GM12878 (cell line): ENCODE measurements at regions not wholly inside any gene's neighbourhood (a gene's known extent, or its start where the extent isn't known, plus 50 kb on each side); places are given as distances from the start of the nearest gene placed in this dataset.

Experiments used
- ATAC-seq: fragments of 200-7000 bp; cut with Tn5 transposase; 3 replicates; pipeline ENCODE4 v1.9.1; 2020; ENCODE audit warnings: mild to moderate bottlenecking, moderate library complexity
- BruUV-seq: library from RNA; stranded (reverse); fragments of 400-500 nt; replicated peaks from 2 replicates; lab custom pipeline; 2021; lab: Mats Ljungman, UMichigan
- CTCF ChIA-PET: fragments of 300-600 bp; sonication (Branson Sonifier 250); formaldehyde crosslinking; extraction: SDS; loops from one replicate; lab custom pipeline; 2021; ENCODE audit warnings: inconsistent platforms; lab: Yijun Ruan, JAX
- POLR2A ChIA-PET: fragments of 350-600 bp; formaldehyde crosslinking; extraction: SDS; loops from one replicate; lab custom pipeline; 2021; ENCODE audit warnings: inconsistent platforms; lab: Charles Lee
- RAD21 ChIA-PET: fragments of 300-600 bp; sonication (Branson Sonifier 250); formaldehyde crosslinking; loops from one replicate; lab custom pipeline; 2023; ENCODE audit warnings: antibody characterized with exemption; ENCODE audit not compliant: unreplicated experiment; lab: Charles Lee
- SMC1A ChIA-PET: fragments of 300-600 bp; sonication (Branson Sonifier 250); formaldehyde crosslinking; loops from one replicate; lab custom pipeline; 2023; ENCODE audit not compliant: unreplicated experiment, uncharacterized antibody; lab: Charles Lee
- DNase-seq: peaks from one replicate; pipeline ENCODE4 v3.0.0-alpha.2; 2011; ENCODE audit warnings: low read depth, low spot score
- FAIRE-seq: peaks from 3 replicates; lab custom pipeline; 2011; peaks lifted over from hg19 to GRCh38; lab: Jason Lieb, UNC
- H2AFZ ChIP-seq: 2 replicates; pipeline ENCODE4 v1.6.0; 2011; ENCODE audit warnings: low read depth, low read length, control low read depth; ENCODE audit not compliant: control insufficient read depth
- H3K27ac ChIP-seq: 2 replicates; pipeline ENCODE4 v1.5.1; 2011; ENCODE audit warnings: control low read depth; ENCODE audit not compliant: control insufficient read depth, insufficient read depth
- H3K27me3 ChIP-seq, 2 experiments: replicated peaks in 1 of 2; 2 replicates each; pipeline versions ENCODE4 v1.6.0 to v1.6.1; 2011; ENCODE audit warnings: low read length in 1 of 2; ENCODE audit not compliant: control insufficient read depth in 2 of 2, insufficient read depth in 2 of 2
- H3K36me3 ChIP-seq, 2 experiments: 2 replicates each; pipeline ENCODE4 v1.5.1; 2011; ENCODE audit warnings: low read length in 1 of 2; ENCODE audit not compliant: control insufficient read depth in 2 of 2, insufficient read depth in 2 of 2
- H3K4me1 ChIP-seq: 2 replicates; pipeline ENCODE4 v1.6.1; 2011; ENCODE audit warnings: mild to moderate bottlenecking, low read length, moderate library complexity, mixed read lengths; ENCODE audit not compliant: control insufficient read depth, insufficient read depth
- H3K4me2 ChIP-seq: 2 replicates; pipeline ENCODE4 v1.6.0; 2011; ENCODE audit warnings: control low read depth; ENCODE audit not compliant: control insufficient read depth, insufficient read depth
- H3K4me3 ChIP-seq: fragments of 200-600 bp; sonication (generic); 2 replicates; pipeline ENCODE4 v1.5.1; 2016
- H3K79me2 ChIP-seq: 2 replicates; pipeline ENCODE4 v1.6.0; 2011; ENCODE audit warnings: low read length; ENCODE audit not compliant: control insufficient read depth, insufficient read depth
- H3K9ac ChIP-seq: 2 replicates; pipeline ENCODE4 v1.8.0; 2011; ENCODE audit warnings: low read length, control low read depth, mixed read lengths; ENCODE audit not compliant: control insufficient read depth, insufficient read depth
- H3K9me3 ChIP-seq: replicated peaks from 3 replicates; pipeline ENCODE4 v1.5.1; 2011; ENCODE audit warnings: mild to moderate bottlenecking, low read length; ENCODE audit not compliant: control insufficient read depth, insufficient read depth
- H4K20me1 ChIP-seq: 2 replicates; pipeline ENCODE4 v1.6.0; 2011; ENCODE audit not compliant: control insufficient read depth, insufficient read depth
- ATF7 ChIP-seq: fragments of 450-650 bp; IDR thresholded peaks from 2 replicates; pipeline ENCODE4 v1.6.1; 2016; ENCODE audit warnings: low read depth, mild to moderate bottlenecking
- CBX5 ChIP-seq: sonication (generic); IDR thresholded peaks from 2 replicates; pipeline ENCODE4 v1.6.1; 2016; ENCODE audit warnings: low read depth, moderate library complexity, mild to moderate bottlenecking, inconsistent platforms
- CREM ChIP-seq: IDR thresholded peaks from 2 replicates; pipeline ENCODE4 v1.6.1; 2014; ENCODE audit warnings: antibody characterized with exemption, low read depth
- IRF4 ChIP-seq: IDR thresholded peaks from 2 replicates; pipeline ENCODE4 v1.6.1; 2011; ENCODE audit warnings: low read depth, low read length
- MEF2A ChIP-seq: IDR thresholded peaks from 2 replicates; pipeline ENCODE4 v1.6.1; 2011; ENCODE audit warnings: low read depth, mild to moderate bottlenecking, low read length, moderate library complexity; ENCODE audit not compliant: insufficient read depth
- MTA2 ChIP-seq: fragments of 450-650 bp; IDR thresholded peaks from 2 replicates; pipeline ENCODE4 v1.6.1; 2016; ENCODE audit warnings: low read depth, mild to moderate bottlenecking, moderate library complexity
- NFIC ChIP-seq: IDR thresholded peaks from 2 replicates; pipeline ENCODE4 v1.6.1; 2012; ENCODE audit warnings: low read depth, mild to moderate bottlenecking, inconsistent platforms, low read length, moderate library complexity
- NR2F1 ChIP-seq: fragments of 450-650 bp; conservative IDR thresholded peaks from 2 replicates; pipeline ENCODE4 v1.6.1; 2017; ENCODE audit warnings: mild to moderate bottlenecking
- RCOR1 ChIP-seq: conservative IDR thresholded peaks from 2 replicates; pipeline ENCODE4 v1.6.1; 2012; ENCODE audit warnings: low read depth, low read length, improper control_type of control experiment
- ZNF217 ChIP-seq: fragments of 450-650 bp; IDR thresholded peaks from 2 replicates; pipeline ENCODE4 v1.6.1; 2017; ENCODE audit warnings: antibody characterized with exemption, mild to moderate bottlenecking
- ZNF687 ChIP-seq: fragments of 450-650 bp; IDR thresholded peaks from 2 replicates; pipeline ENCODE4 v1.6.1; 2017; ENCODE audit warnings: mild to moderate bottlenecking, moderate library complexity
- WGBS: methylation state at CpG from one replicate; pipeline ENCODE4 v1.1.6; 2016; ENCODE audit warnings: low lambda C conversion rate; ENCODE audit not compliant: insufficient replicate concordance, insufficient coverage; ENCODE audit errors: missing lambda C conversion rate; 5-methylcytosine and 5-hydroxymethylcytosine counted together
- in situ Hi-C: fragments of 300-500 bp; cut with MboI; formaldehyde crosslinking; loops from 9 replicates; pipeline ENCODE4 v1.14.3; 2018; ENCODE audit warnings: mixed read lengths
- intact Hi-C: fragments of 100-400 bp; cut with micrococcal nuclease; formaldehyde crosslinking; loops from one replicate; pipeline ENCODE4 v1.14.2; 2022; ENCODE audit not compliant: unreplicated experiment

GRCh38 chr5:89080467-89081116, 197.6 kb upstream of the MEF2C start:
- Histone ChIP-seq H2AFZ (peak overlapping the region; percentile 72), H3K4me2 (peak overlapping the region; percentile 76), H3K4me1 (peaks cover 11% of the 10 kb centered on the region), H3K4me3 (no peak overlapping the region), H3K27ac (peak overlapping the region; percentile 55; the same call in 1 of the 2 replicates), H4K20me1 (no peaks in the 10 kb centered on the region), H3K9ac (no peak overlapping the region), H3K79me2 (no peaks in the 10 kb centered on the region), H3K36me3 (no peaks in the 10 kb centered on the region), H3K9me3 (no peaks in the 10 kb centered on the region), H3K27me3 (no peaks in the 10 kb centered on the region)
- peak; percentile 35 for DNase-seq
- peak; percentile 77 for ATAC-seq
- intact Hi-C loops (loop anchor here (5.0 kb wide), 1 partner anchor 193 kb away; no protein-coding TSS in a partner anchor), in situ Hi-C loops (no loop called here)
- POLR2A ChIA-PET, result interaction anchor here (0.7 to 1.0 kb wide), 3 partner anchors 10 to 198 kb away, joined by 3 to 7 read pairs (median 3); partner anchors contain the start of gene MEF2C
- WGBS, result 24% methylated on average over 5 of the region's 5 CpGs
- SMC1A ChIA-PET, result interaction anchor here (0.9 to 4.9 kb wide), 11 partner anchors 8 to 649 kb away, joined by 3 to 69 read pairs (median 7); no protein-coding TSS in a partner anchor
- RAD21 ChIA-PET, result interaction anchor here (0.6 to 6.2 kb wide), 20 partner anchors 9 to 626 kb away, joined by 3 to 52 read pairs (median 7); partner anchors contain the start of gene MEF2C
- CTCF ChIA-PET, result interaction anchor here (0.7 to 4.8 kb wide), 6 partner anchors 7 to 351 kb away, joined by 3 to 39 read pairs (median 3); no protein-coding TSS in a partner anchor
- no TSS peak for BruUV-seq
- FAIRE-seq, result no peak
- TF ChIP-seq ATF7 (0 out of 2 replicates have a peak, but pooled peaks have one; percentile 12), NFIC (peak; percentile 59), IRF4 (0 out of 2 replicates have a peak, but pooled peaks have one; percentile 21), ZNF217 (0 out of 2 replicates have a peak, but pooled peaks have one; percentile 17), NR2F1 (peak; percentile 81), ZNF687 (0 out of 2 replicates have a peak, but pooled peaks have one; percentile 28), MEF2A (no peak), RCOR1 (no peak), CREM (0 out of 2 replicates have a peak, but pooled peaks have one; percentile 8), MTA2 (peak; percentile 48), CBX5 (no peak)
